GM12878 (cell line): ENCODE measurements at regions not wholly inside any gene's neighbourhood (a gene's known extent, or its start where the extent isn't known, plus 50 kb on each side); places are given as distances from the start of the nearest gene placed in this dataset.

ENCODE experiments used
- ATAC-seq: fragments of 200-7000 bp; cut with Tn5 transposase; 3 replicates; pipeline ENCODE4 v1.9.1; 2020; ENCODE audit warnings: mild to moderate bottlenecking, moderate library complexity
- BruUV-seq: library from RNA; stranded (reverse); fragments of 400-500 nt; replicated peaks from 2 replicates; lab custom pipeline; 2021; lab: Mats Ljungman, UMichigan
- CTCF ChIA-PET: fragments of 300-600 bp; sonication (Branson Sonifier 250); formaldehyde crosslinking; extraction: SDS; loops from one replicate; lab custom pipeline; 2021; ENCODE audit warnings: inconsistent platforms; lab: Yijun Ruan, JAX
- POLR2A ChIA-PET: fragments of 350-600 bp; formaldehyde crosslinking; extraction: SDS; loops from one replicate; lab custom pipeline; 2021; ENCODE audit warnings: inconsistent platforms; lab: Charles Lee
- RAD21 ChIA-PET: fragments of 300-600 bp; sonication (Branson Sonifier 250); formaldehyde crosslinking; loops from one replicate; lab custom pipeline; 2023; ENCODE audit warnings: antibody characterized with exemption; ENCODE audit not compliant: unreplicated experiment; lab: Charles Lee
- SMC1A ChIA-PET: fragments of 300-600 bp; sonication (Branson Sonifier 250); formaldehyde crosslinking; loops from one replicate; lab custom pipeline; 2023; ENCODE audit not compliant: unreplicated experiment, uncharacterized antibody; lab: Charles Lee
- DNase-seq: peaks from one replicate; pipeline ENCODE4 v3.0.0-alpha.2; 2011; ENCODE audit warnings: low read depth, low spot score
- FAIRE-seq: peaks from 3 replicates; lab custom pipeline; 2011; peaks lifted over from hg19 to GRCh38; lab: Jason Lieb, UNC
- H2AFZ ChIP-seq: 2 replicates; pipeline ENCODE4 v1.6.0; 2011; ENCODE audit warnings: low read depth, low read length, control low read depth; ENCODE audit not compliant: control insufficient read depth
- H3K27ac ChIP-seq: 2 replicates; pipeline ENCODE4 v1.5.1; 2011; ENCODE audit warnings: control low read depth; ENCODE audit not compliant: control insufficient read depth, insufficient read depth
- H3K27me3 ChIP-seq, 2 experiments: replicated peaks in 1 of 2; 2 replicates each; pipeline versions ENCODE4 v1.6.0 to v1.6.1; 2011; ENCODE audit warnings: low read length in 1 of 2; ENCODE audit not compliant: control insufficient read depth in 2 of 2, insufficient read depth in 2 of 2
- H3K36me3 ChIP-seq, 2 experiments: 2 replicates each; pipeline ENCODE4 v1.5.1; 2011; ENCODE audit warnings: low read length in 1 of 2; ENCODE audit not compliant: control insufficient read depth in 2 of 2, insufficient read depth in 2 of 2
- H3K4me1 ChIP-seq: 2 replicates; pipeline ENCODE4 v1.6.1; 2011; ENCODE audit warnings: mild to moderate bottlenecking, low read length, moderate library complexity, mixed read lengths; ENCODE audit not compliant: control insufficient read depth, insufficient read depth
- H3K4me2 ChIP-seq: 2 replicates; pipeline ENCODE4 v1.6.0; 2011; ENCODE audit warnings: control low read depth; ENCODE audit not compliant: control insufficient read depth, insufficient read depth
- H3K4me3 ChIP-seq: fragments of 200-600 bp; sonication (generic); 2 replicates; pipeline ENCODE4 v1.5.1; 2016
- H3K79me2 ChIP-seq: 2 replicates; pipeline ENCODE4 v1.6.0; 2011; ENCODE audit warnings: low read length; ENCODE audit not compliant: control insufficient read depth, insufficient read depth
- H3K9ac ChIP-seq: 2 replicates; pipeline ENCODE4 v1.8.0; 2011; ENCODE audit warnings: low read length, control low read depth, mixed read lengths; ENCODE audit not compliant: control insufficient read depth, insufficient read depth
- H3K9me3 ChIP-seq: replicated peaks from 3 replicates; pipeline ENCODE4 v1.5.1; 2011; ENCODE audit warnings: mild to moderate bottlenecking, low read length; ENCODE audit not compliant: control insufficient read depth, insufficient read depth
- H4K20me1 ChIP-seq: 2 replicates; pipeline ENCODE4 v1.6.0; 2011; ENCODE audit not compliant: control insufficient read depth, insufficient read depth
- CUX1 ChIP-seq: IDR thresholded peaks from 2 replicates; pipeline ENCODE4 v1.6.1; 2012; ENCODE audit warnings: improper control_type of control experiment, low read depth, low read length; ENCODE audit not compliant: insufficient replicate concordance
- EGR1 ChIP-seq, 2 experiments: IDR thresholded peaks; 1 replicate in 1 of 2; 2 replicates in 1 of 2; pipeline ENCODE4 v1.6.1; 2011 to 2012; ENCODE audit warnings: low read depth in 2 of 2, low read length in 2 of 2, borderline replicate concordance in 1 of 2, mild to moderate bottlenecking in 1 of 2, moderate library complexity in 1 of 2
- GATAD2B ChIP-seq: fragments of 450-650 bp; conservative IDR thresholded peaks from 2 replicates; pipeline ENCODE4 v1.6.1; 2017; ENCODE audit warnings: low read depth, mild to moderate bottlenecking, moderate library complexity
- IKZF1 ChIP-seq: fragments of 450-650 bp; conservative IDR thresholded peaks from 2 replicates; pipeline ENCODE4 v1.6.1; 2017; ENCODE audit warnings: antibody characterized with exemption, mild to moderate bottlenecking
- NFIC ChIP-seq: IDR thresholded peaks from 2 replicates; pipeline ENCODE4 v1.6.1; 2012; ENCODE audit warnings: low read depth, mild to moderate bottlenecking, inconsistent platforms, low read length, moderate library complexity
- PAX5 ChIP-seq: IDR thresholded peaks from 2 replicates; pipeline ENCODE4 v1.6.1; 2011; ENCODE audit warnings: low read depth, low read length, borderline replicate concordance
- SMARCA5 ChIP-seq: fragments of 450-650 bp; IDR thresholded peaks from 2 replicates; pipeline ENCODE4 v1.6.1; 2017; ENCODE audit warnings: mild to moderate bottlenecking
- YBX1 ChIP-seq: fragments of 450-650 bp; IDR thresholded peaks from 2 replicates; pipeline ENCODE4 v1.6.1; 2016; ENCODE audit warnings: antibody characterized with exemption
- WGBS: methylation state at CpG from one replicate; pipeline ENCODE4 v1.1.6; 2016; ENCODE audit warnings: low lambda C conversion rate; ENCODE audit not compliant: insufficient replicate concordance, insufficient coverage; ENCODE audit errors: missing lambda C conversion rate; 5-methylcytosine and 5-hydroxymethylcytosine counted together
- in situ Hi-C: fragments of 300-500 bp; cut with MboI; formaldehyde crosslinking; loops from 9 replicates; pipeline ENCODE4 v1.14.3; 2018; ENCODE audit warnings: mixed read lengths
- intact Hi-C: fragments of 100-400 bp; cut with micrococcal nuclease; formaldehyde crosslinking; loops from one replicate; pipeline ENCODE4 v1.14.2; 2022; ENCODE audit not compliant: unreplicated experiment
- TF ChIP-seq, protein P1 (sequence below): fragments of 450-650 bp; IDR thresholded peaks from 2 replicates; pipeline ENCODE4 v1.6.1; 2017; ENCODE audit warnings: borderline replicate concordance
- TF ChIP-seq, protein P2 (sequence below): IDR thresholded peaks from 2 replicates; pipeline ENCODE4 v1.6.1; 2012; ENCODE audit warnings: low read depth, low read length, improper control_type of control experiment
- TF ChIP-seq, protein P3 (sequence below): IDR thresholded peaks from 2 replicates; pipeline ENCODE4 v1.6.1; 2011; ENCODE audit warnings: low read depth, low read length, improper control_type of control experiment, borderline replicate concordance

- intact Hi-C loops, result no loop called here
- CTCF ChIA-PET, result no interaction called here
- FAIRE-seq (no peak), DNase-seq (no peak), ATAC-seq (no peak)
- POLR2A ChIA-PET, result no interaction called here
- Histone ChIP-seq H3K27ac (no peak overlapping the region), H3K4me1 (no peaks in the 10 kb centered on the region), H3K4me2 (no peak overlapping the region), H3K79me2 (no peaks in the 10 kb centered on the region), H3K4me3 (no peak overlapping the region), H3K36me3 (no peaks in the 10 kb centered on the region), H3K9me3 (no peaks in the 10 kb centered on the region), H3K9ac (no peak overlapping the region), H3K27me3 (no peaks in the 10 kb centered on the region), H2AFZ (no peak overlapping the region), H4K20me1 (no peaks in the 10 kb centered on the region)
- RAD21 ChIA-PET, result no interaction called here
- 2% methylated on average over 3 of the region's 3 CpGs for WGBS
- in situ Hi-C loops, result no loop called here
- SMC1A ChIA-PET, result no interaction called here
- TF ChIP-seq, protein P1, sequence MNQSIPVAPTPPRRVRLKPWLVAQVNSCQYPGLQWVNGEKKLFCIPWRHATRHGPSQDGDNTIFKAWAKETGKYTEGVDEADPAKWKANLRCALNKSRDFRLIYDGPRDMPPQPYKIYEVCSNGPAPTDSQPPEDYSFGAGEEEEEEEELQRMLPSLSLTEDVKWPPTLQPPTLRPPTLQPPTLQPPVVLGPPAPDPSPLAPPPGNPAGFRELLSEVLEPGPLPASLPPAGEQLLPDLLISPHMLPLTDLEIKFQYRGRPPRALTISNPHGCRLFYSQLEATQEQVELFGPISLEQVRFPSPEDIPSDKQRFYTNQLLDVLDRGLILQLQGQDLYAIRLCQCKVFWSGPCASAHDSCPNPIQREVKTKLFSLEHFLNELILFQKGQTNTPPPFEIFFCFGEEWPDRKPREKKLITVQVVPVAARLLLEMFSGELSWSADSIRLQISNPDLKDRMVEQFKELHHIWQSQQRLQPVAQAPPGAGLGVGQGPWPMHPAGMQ, result no peak
- TF ChIP-seq GATAD2B (no peak), PAX5 (no peak), NFIC (no peak)
- BruUV-seq, result no TSS peak
Observed at GRCh38 chr6:156082012-156082411, 626.4 kb upstream of the NOX3 start.

GRCh38 chr6:156080371-156080770, 624.7 kb upstream of the NOX3 start:
- WGBS, result 4% methylated on average over 1 of the region's 1 CpG
- Histone ChIP-seq H3K9ac (no peak overlapping the region), H3K9me3 (no peaks in the 10 kb centered on the region), H3K27me3 (no peaks in the 10 kb centered on the region), H3K27ac (no peak overlapping the region), H3K4me2 (no peak overlapping the region), H3K36me3 (no peaks in the 10 kb centered on the region), H4K20me1 (no peaks in the 10 kb centered on the region), H3K4me3 (no peak overlapping the region), H2AFZ (no peak overlapping the region), H3K4me1 (no peaks in the 10 kb centered on the region), H3K79me2 (no peaks in the 10 kb centered on the region)
- POLR2A ChIA-PET, result no interaction called here
- no peak for ATAC-seq
- RAD21 ChIA-PET, result no interaction called here
- SMC1A ChIA-PET, result no interaction called here
- BruUV-seq, result no TSS peak
- in situ Hi-C loops (no loop called here), intact Hi-C loops (no loop called here)
- FAIRE-seq, result no peak
- DNase-seq, result no peak
- CTCF ChIA-PET, result no interaction called here
- TF ChIP-seq CUX1 (no peak), EGR1 (IDR thresholded peaks at IDR 0.05; ENCODE audit: borderline replicate concordance in 1 of 2, low read depth in 2 of 2, low read length in 2 of 2) (no peak), IKZF1 (no peak), SMARCA5 (no peak), YBX1 (no peak)
- TF ChIP-seq, protein P2, sequence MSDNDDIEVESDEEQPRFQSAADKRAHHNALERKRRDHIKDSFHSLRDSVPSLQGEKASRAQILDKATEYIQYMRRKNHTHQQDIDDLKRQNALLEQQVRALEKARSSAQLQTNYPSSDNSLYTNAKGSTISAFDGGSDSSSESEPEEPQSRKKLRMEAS, result no peak
- TF ChIP-seq, protein P3, sequence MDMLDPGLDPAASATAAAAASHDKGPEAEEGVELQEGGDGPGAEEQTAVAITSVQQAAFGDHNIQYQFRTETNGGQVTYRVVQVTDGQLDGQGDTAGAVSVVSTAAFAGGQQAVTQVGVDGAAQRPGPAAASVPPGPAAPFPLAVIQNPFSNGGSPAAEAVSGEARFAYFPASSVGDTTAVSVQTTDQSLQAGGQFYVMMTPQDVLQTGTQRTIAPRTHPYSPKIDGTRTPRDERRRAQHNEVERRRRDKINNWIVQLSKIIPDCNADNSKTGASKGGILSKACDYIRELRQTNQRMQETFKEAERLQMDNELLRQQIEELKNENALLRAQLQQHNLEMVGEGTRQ, result no peak
